Prostate gland (tissue), 2 donors: ENCODE measurements at regions not wholly inside any gene's neighbourhood (a gene's known extent, or its start where the extent isn't known, plus 50 kb on each side); places are given as distances from the start of the nearest gene placed in this dataset.

ENCODE experiments used
- POLR2A ChIP-seq: fragments of 450-650 bp; IDR thresholded peaks from one replicate; pipeline ENCODE4 v1.6.1; 2016; ENCODE audit warnings: antibody characterized with exemption, mild to moderate bottlenecking
- POLR2AphosphoS5 ChIP-seq: sonication (generic); formaldehyde crosslinking; IDR thresholded peaks from one replicate; pipeline ENCODE4 v1.6.1; 2017; ENCODE audit warnings: antibody characterized with exemption
- TF ChIP-seq, protein P1 (sequence below), 4 experiments: fragments of 200-600 bp in 2 of 4; fragments of 450-650 bp in 2 of 4; sonication (generic) in 2 of 4; IDR thresholded peaks; 1 replicate in 3 of 4; 2 replicates in 1 of 4; pipeline ENCODE4 v1.5.1; 2016 to 2019; ENCODE audit warnings: antibody characterized with exemption in 4 of 4, mild to moderate bottlenecking in 2 of 4, moderate library complexity in 2 of 4

DNA sequence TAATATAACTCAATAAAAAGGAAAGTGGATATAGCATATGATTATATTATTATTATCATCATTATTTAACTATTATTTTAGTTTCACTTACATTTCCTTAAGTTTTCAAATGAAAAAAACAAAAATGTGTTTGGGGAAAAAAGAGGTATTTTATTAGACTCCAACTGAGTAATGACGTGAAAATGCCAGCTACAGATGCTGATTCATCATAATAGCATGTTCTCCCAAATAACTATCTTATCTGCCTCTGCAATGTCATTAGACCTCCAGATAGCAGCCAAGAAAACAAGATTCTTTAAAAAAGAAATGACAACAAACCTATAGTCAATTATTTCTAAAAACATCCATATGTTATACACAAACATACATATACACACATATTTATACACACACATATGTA is 1071.9 kb upstream of the TMPRSS15 start:
- TF ChIP-seq, protein P1, sequence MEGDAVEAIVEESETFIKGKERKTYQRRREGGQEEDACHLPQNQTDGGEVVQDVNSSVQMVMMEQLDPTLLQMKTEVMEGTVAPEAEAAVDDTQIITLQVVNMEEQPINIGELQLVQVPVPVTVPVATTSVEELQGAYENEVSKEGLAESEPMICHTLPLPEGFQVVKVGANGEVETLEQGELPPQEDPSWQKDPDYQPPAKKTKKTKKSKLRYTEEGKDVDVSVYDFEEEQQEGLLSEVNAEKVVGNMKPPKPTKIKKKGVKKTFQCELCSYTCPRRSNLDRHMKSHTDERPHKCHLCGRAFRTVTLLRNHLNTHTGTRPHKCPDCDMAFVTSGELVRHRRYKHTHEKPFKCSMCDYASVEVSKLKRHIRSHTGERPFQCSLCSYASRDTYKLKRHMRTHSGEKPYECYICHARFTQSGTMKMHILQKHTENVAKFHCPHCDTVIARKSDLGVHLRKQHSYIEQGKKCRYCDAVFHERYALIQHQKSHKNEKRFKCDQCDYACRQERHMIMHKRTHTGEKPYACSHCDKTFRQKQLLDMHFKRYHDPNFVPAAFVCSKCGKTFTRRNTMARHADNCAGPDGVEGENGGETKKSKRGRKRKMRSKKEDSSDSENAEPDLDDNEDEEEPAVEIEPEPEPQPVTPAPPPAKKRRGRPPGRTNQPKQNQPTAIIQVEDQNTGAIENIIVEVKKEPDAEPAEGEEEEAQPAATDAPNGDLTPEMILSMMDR (IDR thresholded peaks at IDR 0.05) = no peak
- no peak for TF ChIP-seq POLR2A
- no peak for TF ChIP-seq POLR2AphosphoS5
